ENCODE measurements at regions not wholly inside any gene's neighbourhood (a gene's known extent, or its start where the extent isn't known, plus 50 kb on each side); places are given as distances from the start of the nearest gene placed in this dataset.

- no TSS peak for BruUV-seq (replicated peaks)
- Histone ChIP-seq H4K20me1 (ENCODE audit: insufficient read depth, low read length) (no peaks in the 10 kb centered on the region), H3K4me1 (ENCODE audit: insufficient read depth, low read length) (no peaks in the 10 kb centered on the region), H3K9me3 (ENCODE audit: low read length) (no peaks in the 10 kb centered on the region), H3K4me3 (replicated peaks in 1 of 3; ENCODE audit: insufficient read depth in 1 of 3, low read depth in 2 of 3, low read length in 3 of 3) (no peak overlapping the region), H3K27ac (ENCODE audit: extremely low read length, insufficient read depth, low read length) (no peak overlapping the region), H3K27me3 (ENCODE audit: control insufficient read depth in 1 of 2, insufficient read depth in 2 of 2, low read length in 2 of 2) (no peaks in the 10 kb centered on the region), H3K36me3 (replicated peaks in 1 of 2; ENCODE audit: control insufficient read depth in 1 of 2, insufficient read depth in 2 of 2, low read length in 2 of 2) (no peaks in the 10 kb centered on the region), H3K9ac (ENCODE audit: insufficient read depth, low read depth, low read length) (no peak overlapping the region), H3K4me2 (ENCODE audit: low read depth, low read length) (no peak overlapping the region), H3K79me2 (ENCODE audit: insufficient read depth, low read length) (no peaks in the 10 kb centered on the region), H2AFZ (ENCODE audit: low read length) (no peak overlapping the region)
- ChIA-PET CTCF (ENCODE audit: low intra/inter-chr PET ratio, low total read pairs) (no interaction called here), POLR2A (no interaction called here)
- no peak for DNase-seq (ENCODE audit: low spot score)
- no peak for FAIRE-seq
- intact Hi-C loops (cut with micrococcal nuclease; ENCODE audit: unreplicated experiment), result no loop called here
- in situ Hi-C loops (cut with HindIII; ENCODE audit: extremely low pct_ligation_motif_present, low pct_unique_long_range_greater_than_20kb), result no loop called here
- 70% methylated on average over 16 of the region's 18 CpGs for WGBS (ENCODE audit: low lambda C conversion rate)
- ATAC-seq, result no peak
- TF ChIP-seq ZNF142 (CRISPR knock-in tag; IDR thresholded peaks at IDR 0.05) (no peak), ZNF510 (CRISPR knock-in tag; IDR thresholded peaks at IDR 0.05; ENCODE audit: low read depth) (no peak), ZNF646 (CRISPR knock-in tag; IDR thresholded peaks at IDR 0.05) (no peak), TFAP4 (IDR thresholded peaks at IDR 0.05; ENCODE audit: borderline replicate concordance, low read depth) (no peak), TOPORS (CRISPR knock-in tag; IDR thresholded peaks at IDR 0.05) (no peak), ZNF121 (CRISPR knock-in tag; IDR thresholded peaks at IDR 0.05) (no peak), UBTF (CRISPR knock-in tag; IDR thresholded peaks at IDR 0.05) (no peak), SCMH1 (CRISPR knock-in tag; IDR thresholded peaks at IDR 0.05; ENCODE audit: borderline replicate concordance) (no peak)
Measured at GRCh38 chrX:46016296-46016695, 528.9 kb downstream of the ZNF674 start.
